ENCODE measurements at regions not wholly inside any gene's neighbourhood (a gene's known extent, or its start where the extent isn't known, plus 50 kb on each side); places are given as distances from the start of the nearest gene placed in this dataset.
"Not testable (repeated sequence)": the region's sequence is repeated elsewhere in the genome, so short reads cannot be mapped to it uniquely, and the experiment has no call there.

- no peaks in the 10 kb centered on the region for H3K36me3 ChIP-seq (ENCODE audit: control insufficient read depth, low read length)
- H3K27me3 ChIP-seq (ENCODE audit: control insufficient read depth, low read length), result peaks cover 15% of the 10 kb centered on the region
- no peaks in the 10 kb centered on the region for H3K4me1 ChIP-seq (ENCODE audit: control insufficient read depth, low read length)
- H3K4me3 ChIP-seq (ENCODE audit: low read length), result no peak overlapping the region
- 0 out of 2 replicates have a peak, but pooled peaks cover 3% of the 10 kb centered on the region for H3K9me3 ChIP-seq (ENCODE audit: control insufficient read depth, insufficient read depth, low read length)
- TF ChIP-seq CTCF (IDR thresholded peaks at IDR 0.05; ENCODE audit: low read depth, low read length, poor library complexity, severe bottlenecking) (no peak), EZH2phosphoT487 (IDR thresholded peaks at IDR 0.05; ENCODE audit: borderline replicate concordance, low read length) (no peak)
- H4K20me1 ChIP-seq (ENCODE audit: control insufficient read depth, insufficient read depth, low read depth, low read length), result no peaks in the 10 kb centered on the region
- no peaks in the 10 kb centered on the region for H3K79me2 ChIP-seq (ENCODE audit: control insufficient read depth, low read length)
- H3F3A ChIP-seq (ENCODE audit: control insufficient read depth, insufficient read depth), result no peaks in the 10 kb centered on the region
- no peaks in the 10 kb centered on the region for H3K9me2 ChIP-seq (replicated peaks; ENCODE audit: control insufficient read depth, low read length)
- no peak overlapping the region for H3K27ac ChIP-seq (ENCODE audit: low read depth, low read length)
- H3K4me2 ChIP-seq (ENCODE audit: low read length), result no peak overlapping the region
Observed at GRCh38 chr14:70259420-70259819, 70.7 kb upstream of the SLC8A3 start.

GRCh38 chr14:70257526-70257925 is 68.8 kb upstream of the SLC8A3 start:
- Histone ChIP-seq H3K9me2 (replicated peaks; ENCODE audit: control insufficient read depth, low read length) (no peaks in the 10 kb centered on the region), H3K4me2 (ENCODE audit: low read length) (no peak overlapping the region), H4K20me1 (ENCODE audit: control insufficient read depth, insufficient read depth, low read depth, low read length) (no peaks in the 10 kb centered on the region), H3K4me3 (ENCODE audit: low read length) (no peak overlapping the region), H3K4me1 (ENCODE audit: control insufficient read depth, low read length) (no peaks in the 10 kb centered on the region), H3K27me3 (ENCODE audit: control insufficient read depth, low read length) (peaks cover 19% of the 10 kb centered on the region), H3F3A (ENCODE audit: control insufficient read depth, insufficient read depth) (no peaks in the 10 kb centered on the region), H3K36me3 (ENCODE audit: control insufficient read depth, low read length) (no peaks in the 10 kb centered on the region), H3K9me3 (ENCODE audit: control insufficient read depth, insufficient read depth, low read length) (0 out of 2 replicates have a peak, but pooled peaks cover 3% of the 10 kb centered on the region), H3K27ac (ENCODE audit: low read depth, low read length) (no peak overlapping the region), H3K79me2 (ENCODE audit: control insufficient read depth, low read length) (no peaks in the 10 kb centered on the region)
- peak; percentile 68 for TF ChIP-seq CTCF (IDR thresholded peaks at IDR 0.05; ENCODE audit: low read depth, low read length, poor library complexity, severe bottlenecking)
- no peak for TF ChIP-seq EZH2phosphoT487 (IDR thresholded peaks at IDR 0.05; ENCODE audit: borderline replicate concordance, low read length)

- H3K9me2 ChIP-seq (replicated peaks; ENCODE audit: control insufficient read depth, low read length), result no peaks in the 10 kb centered on the region
- no peak for TF ChIP-seq CTCF (IDR thresholded peaks at IDR 0.05; ENCODE audit: low read depth, low read length, poor library complexity, severe bottlenecking)
- TF ChIP-seq EZH2phosphoT487 (IDR thresholded peaks at IDR 0.05; ENCODE audit: borderline replicate concordance, low read length), result no peak
- peaks cover 19% of the 10 kb centered on the region for H3K27me3 ChIP-seq (ENCODE audit: control insufficient read depth, low read length)
- H4K20me1 ChIP-seq (ENCODE audit: control insufficient read depth, insufficient read depth, low read depth, low read length), result no peaks in the 10 kb centered on the region
- H3K9me3 ChIP-seq (ENCODE audit: control insufficient read depth, insufficient read depth, low read length), result 0 out of 2 replicates have a peak, but pooled peaks cover 3% of the 10 kb centered on the region
- no peak overlapping the region for H3K4me3 ChIP-seq (ENCODE audit: low read length)
- no peak overlapping the region for H3K4me2 ChIP-seq (ENCODE audit: low read length)
- no peaks in the 10 kb centered on the region for H3K36me3 ChIP-seq (ENCODE audit: control insufficient read depth, low read length)
- H3K27ac ChIP-seq (ENCODE audit: low read depth, low read length), result no peak overlapping the region
- no peaks in the 10 kb centered on the region for H3F3A ChIP-seq (ENCODE audit: control insufficient read depth, insufficient read depth)
- H3K4me1 ChIP-seq (ENCODE audit: control insufficient read depth, low read length), result no peaks in the 10 kb centered on the region
- no peaks in the 10 kb centered on the region for H3K79me2 ChIP-seq (ENCODE audit: control insufficient read depth, low read length)
Observed at GRCh38 chr14:70256601-70257000, 67.8 kb upstream of the SLC8A3 start.

- not testable (repeated sequence) for H3K36me3 ChIP-seq (ENCODE audit: control insufficient read depth, low read length); H3F3A ChIP-seq (ENCODE audit: control insufficient read depth, insufficient read depth); H4K20me1 ChIP-seq (ENCODE audit: control insufficient read depth, insufficient read depth, low read depth, low read length); H3K27ac ChIP-seq (ENCODE audit: low read depth, low read length); H3K9me2 ChIP-seq (replicated peaks; ENCODE audit: control insufficient read depth, low read length); H3K79me2 ChIP-seq (ENCODE audit: control insufficient read depth, low read length); H3K4me1 ChIP-seq (ENCODE audit: control insufficient read depth, low read length); H3K4me2 ChIP-seq (ENCODE audit: low read length); H3K9me3 ChIP-seq (ENCODE audit: control insufficient read depth, insufficient read depth, low read length); H3K4me3 ChIP-seq (ENCODE audit: low read length)
- H3K27me3 ChIP-seq (ENCODE audit: control insufficient read depth, low read length), result peaks cover 19% of the 10 kb centered on the region
Observed at GRCh38 chr14:70255071-70256057, 66.6 kb upstream of the SLC8A3 start.
